Retinal pigment epithelial cell (primary cell): ENCODE measurements at regions not wholly inside any gene's neighbourhood (a gene's known extent, or its start where the extent isn't known, plus 50 kb on each side); places are given as distances from the start of the nearest gene placed in this dataset.

Source experiments
- DNase-seq: peaks from one replicate; pipeline ENCODE4 v3.0.0-alpha.2; 2010; ENCODE audit warnings: low read depth
- H3K4me3 ChIP-seq: 2 replicates; pipeline ENCODE4 v1.5.1; 2011; ENCODE audit warnings: mild to moderate bottlenecking, low read length, control low read depth, moderate library complexity
- TF ChIP-seq, protein P1 (sequence below): conservative IDR thresholded peaks from 2 replicates; pipeline ENCODE4 v1.5.1; 2011; ENCODE audit warnings: low read depth, low read length, control low read depth, inconsistent platforms

DNA sequence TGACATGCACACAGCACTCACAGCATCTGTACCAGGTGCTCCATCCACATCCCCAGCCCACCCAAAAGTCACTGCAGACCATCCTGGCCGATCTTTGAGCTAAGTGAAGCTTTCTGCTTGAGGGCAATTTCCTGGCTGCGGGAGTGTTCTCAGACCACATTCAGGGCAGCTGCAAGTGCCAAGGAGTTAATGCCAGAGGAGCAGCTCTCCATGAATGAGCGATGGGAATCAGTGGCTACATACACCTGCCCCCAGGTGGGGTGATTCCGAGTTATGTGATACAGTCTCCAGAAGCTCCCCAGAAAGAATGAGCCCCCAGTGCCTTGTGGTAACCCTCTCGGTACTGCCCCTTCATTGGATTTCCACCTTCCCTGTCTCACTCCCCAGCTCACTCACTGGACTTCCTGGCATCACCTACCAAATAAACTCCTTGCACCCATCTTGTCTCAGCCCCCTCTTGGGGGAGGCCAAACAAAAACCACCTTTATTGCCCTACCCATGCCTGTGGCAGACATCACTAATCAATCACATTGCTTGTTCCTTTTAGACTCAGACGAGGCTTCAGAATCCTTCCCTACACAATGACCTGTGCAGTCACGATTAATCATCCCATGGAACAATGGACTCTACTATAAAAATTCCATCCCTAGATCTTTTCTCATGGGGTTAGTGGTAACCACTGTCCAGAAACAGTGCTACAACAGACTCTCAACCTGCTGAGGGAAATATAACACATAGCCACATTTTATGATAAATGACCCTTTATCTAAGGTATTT is 121.1 kb downstream of the IRX5 start:
- TF ChIP-seq, protein P1, sequence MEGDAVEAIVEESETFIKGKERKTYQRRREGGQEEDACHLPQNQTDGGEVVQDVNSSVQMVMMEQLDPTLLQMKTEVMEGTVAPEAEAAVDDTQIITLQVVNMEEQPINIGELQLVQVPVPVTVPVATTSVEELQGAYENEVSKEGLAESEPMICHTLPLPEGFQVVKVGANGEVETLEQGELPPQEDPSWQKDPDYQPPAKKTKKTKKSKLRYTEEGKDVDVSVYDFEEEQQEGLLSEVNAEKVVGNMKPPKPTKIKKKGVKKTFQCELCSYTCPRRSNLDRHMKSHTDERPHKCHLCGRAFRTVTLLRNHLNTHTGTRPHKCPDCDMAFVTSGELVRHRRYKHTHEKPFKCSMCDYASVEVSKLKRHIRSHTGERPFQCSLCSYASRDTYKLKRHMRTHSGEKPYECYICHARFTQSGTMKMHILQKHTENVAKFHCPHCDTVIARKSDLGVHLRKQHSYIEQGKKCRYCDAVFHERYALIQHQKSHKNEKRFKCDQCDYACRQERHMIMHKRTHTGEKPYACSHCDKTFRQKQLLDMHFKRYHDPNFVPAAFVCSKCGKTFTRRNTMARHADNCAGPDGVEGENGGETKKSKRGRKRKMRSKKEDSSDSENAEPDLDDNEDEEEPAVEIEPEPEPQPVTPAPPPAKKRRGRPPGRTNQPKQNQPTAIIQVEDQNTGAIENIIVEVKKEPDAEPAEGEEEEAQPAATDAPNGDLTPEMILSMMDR: no peak
- DNase-seq: no peak
- no peak overlapping the region for H3K4me3 ChIP-seq

DNA sequence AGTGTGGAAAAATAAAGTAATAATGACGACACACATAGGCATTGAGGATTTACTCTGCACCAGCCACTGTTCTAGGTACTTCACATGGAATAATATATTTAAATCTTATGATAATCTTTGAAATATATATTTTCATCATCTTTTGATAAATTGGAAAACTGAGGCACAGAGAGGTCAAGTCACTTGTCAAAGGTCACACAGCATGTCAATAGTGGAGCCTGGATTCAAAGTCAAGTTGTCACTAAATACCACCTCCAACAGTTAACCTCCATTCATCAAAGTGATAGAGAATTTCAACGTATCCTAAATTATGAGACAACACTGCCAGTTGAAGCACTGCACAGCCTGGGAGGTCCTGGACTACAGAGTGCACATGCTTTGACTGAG is 121.7 kb downstream of the IRX5 start:
- no peak overlapping the region for H3K4me3 ChIP-seq
- TF ChIP-seq, protein P1: no peak
- DNase-seq: no peak

DNA sequence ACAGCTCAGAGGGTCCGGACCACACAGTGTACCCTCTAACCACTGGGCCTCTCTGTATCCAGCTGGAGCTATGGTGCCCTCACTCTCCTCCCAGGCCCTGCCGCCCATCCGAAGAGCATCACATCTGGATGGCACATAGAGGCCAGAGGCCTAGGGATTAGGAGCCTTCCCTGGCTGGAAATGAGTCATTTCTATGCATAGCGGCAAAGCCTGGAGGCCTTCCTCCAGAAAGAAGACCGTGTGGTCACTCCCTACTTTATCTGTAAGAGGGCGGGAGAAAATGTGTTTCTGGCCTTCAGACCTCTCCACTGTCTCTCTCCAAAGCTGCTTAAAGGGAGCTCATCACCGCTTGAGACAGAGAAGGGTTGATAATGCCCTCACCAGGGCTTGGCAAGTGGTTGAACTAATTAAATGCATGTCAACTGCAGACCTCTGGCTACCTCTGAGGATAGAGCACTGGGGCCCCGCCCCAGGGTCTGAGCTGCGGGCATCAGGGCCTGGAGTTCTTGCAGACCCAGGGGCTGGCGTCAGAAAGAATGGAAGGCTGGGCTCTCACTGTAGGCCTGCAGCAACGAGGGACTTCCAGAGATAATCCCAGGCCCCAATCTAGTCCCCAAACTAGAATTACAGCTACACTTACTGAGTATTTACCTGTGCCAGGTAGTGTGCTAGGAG is 122.2 kb downstream of the IRX5 start:
- TF ChIP-seq, protein P1: no peak
- DNase-seq: no peak
- H3K4me3 ChIP-seq: no peak overlapping the region

DNA sequence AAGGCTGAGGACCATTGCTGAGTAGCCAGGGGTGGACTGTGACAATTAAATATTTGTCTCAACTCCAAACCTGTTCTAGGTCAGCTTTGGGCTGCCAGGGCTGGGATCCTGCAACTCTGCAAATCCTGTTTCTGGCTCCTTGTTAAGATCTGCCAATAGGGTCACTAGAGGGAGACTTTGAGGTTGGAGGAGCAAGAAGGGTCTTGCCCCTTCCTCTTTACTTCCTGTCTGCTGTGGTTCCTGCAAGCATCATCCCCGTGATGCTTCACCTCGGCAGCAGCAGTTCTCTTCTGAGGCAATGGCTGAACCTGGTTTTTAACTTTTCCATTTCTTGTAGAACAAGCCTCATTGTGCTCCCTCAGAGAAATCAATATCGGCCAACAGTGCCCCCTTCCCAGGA is 124.6 kb downstream of the IRX5 start:
- TF ChIP-seq, protein P1: no peak
- DNase-seq: no peak
- H3K4me3 ChIP-seq: no peak overlapping the region

DNA sequence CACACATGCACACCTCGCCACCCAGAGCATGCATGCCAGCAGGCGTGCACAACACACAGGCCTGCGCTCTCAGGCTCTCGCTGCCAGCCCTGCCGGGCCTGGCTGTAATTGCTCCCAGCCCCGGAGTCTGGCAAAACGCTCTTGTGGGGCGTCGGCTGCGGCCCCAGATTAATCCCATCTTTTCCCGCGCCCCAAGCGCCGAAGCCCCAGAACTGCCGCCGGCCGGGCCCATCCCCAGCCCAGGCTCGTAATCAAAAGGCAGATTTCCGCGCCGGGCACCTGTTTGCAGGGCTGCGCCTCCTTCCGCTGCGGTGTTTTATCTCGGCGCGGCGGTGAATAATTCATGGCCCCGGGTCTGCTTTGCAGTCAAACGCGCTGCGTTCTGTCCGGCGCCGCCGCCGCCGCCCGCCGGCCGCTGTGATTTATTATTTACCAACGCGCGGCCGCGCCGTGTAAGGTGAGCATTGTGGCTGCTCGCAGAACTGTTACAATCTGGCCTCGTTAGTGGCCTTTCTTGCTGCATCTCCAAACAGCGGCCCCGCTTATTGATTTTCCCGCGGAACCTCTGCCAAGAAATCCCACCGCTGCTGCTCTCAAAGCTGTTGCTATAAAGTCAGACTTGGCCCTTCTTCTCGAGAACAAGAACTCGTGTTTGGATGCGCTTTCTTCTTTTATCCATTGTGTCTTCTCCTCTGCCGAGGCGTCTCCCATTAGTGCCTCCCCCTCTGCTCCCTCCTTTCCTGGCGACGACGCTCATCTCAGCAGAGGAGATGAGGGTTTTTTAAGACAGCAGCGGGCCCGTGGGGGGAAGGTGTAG is 126.1 kb downstream of the IRX5 start:
- TF ChIP-seq, protein P1: no peak
- H3K4me3 ChIP-seq: no peak overlapping the region
- DNase-seq: no peak

DNA sequence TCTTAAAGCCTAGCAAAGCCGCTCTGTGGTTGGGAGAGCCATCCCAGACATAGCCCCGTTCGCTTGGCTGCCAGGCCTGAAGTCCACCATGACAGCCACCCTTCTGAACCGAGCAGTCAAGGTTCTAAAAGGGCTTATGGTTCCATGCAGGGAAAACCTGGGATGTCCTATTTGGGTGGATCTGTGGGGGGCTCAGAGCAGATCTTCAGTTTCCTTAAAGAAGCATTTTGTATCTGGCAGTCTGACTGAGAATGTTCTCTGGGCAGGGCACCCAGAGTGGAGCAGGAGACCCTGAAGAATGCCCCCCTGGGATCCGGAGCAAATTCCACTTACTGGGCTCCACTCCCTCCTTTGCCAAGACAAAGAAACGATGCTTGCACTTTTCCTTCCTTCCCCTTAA is 127.2 kb downstream of the IRX5 start:
- TF ChIP-seq, protein P1: no peak
- no peak for DNase-seq
- H3K4me3 ChIP-seq: no peak overlapping the region

DNA sequence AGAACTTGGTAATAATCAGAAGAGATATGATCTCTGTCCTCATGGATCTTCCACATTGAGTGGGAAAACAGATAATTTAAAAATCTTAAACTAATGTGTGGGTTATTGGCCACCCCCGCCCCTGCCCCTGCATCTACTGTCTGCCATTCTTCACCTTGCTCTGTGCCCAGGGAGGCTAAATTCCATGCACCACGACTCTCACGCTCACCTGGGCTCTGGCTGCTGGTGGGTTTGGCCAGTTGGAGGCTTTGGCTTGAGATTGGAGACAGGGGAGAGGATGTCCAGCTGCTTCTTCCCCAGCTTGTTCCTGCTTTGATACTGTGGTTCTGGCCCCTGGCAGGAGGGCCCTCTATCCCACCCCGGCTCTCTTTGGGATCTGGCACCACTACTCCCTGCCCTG is 127.9 kb downstream of the IRX5 start:
- DNase-seq: no peak
- no peak overlapping the region for H3K4me3 ChIP-seq
- TF ChIP-seq, protein P1: no peak
